Suprapubic skin (tissue), 4 donors: ENCODE measurements at regions not wholly inside any gene's neighbourhood (a gene's known extent, or its start where the extent isn't known, plus 50 kb on each side); places are given as distances from the start of the nearest gene placed in this dataset.

Experiments
- DNase-seq, 2 donors: peaks; one replicate each; pipeline ENCODE4 v3.0.0-alpha.2; 2019; ENCODE audit warnings: low spot score in 2 of 2
- H3K27ac ChIP-seq: fragments of 200-600 bp; sonication (generic); one replicate; pipeline ENCODE4 v1.5.1; 2019
- H3K27me3 ChIP-seq: fragments of 200-600 bp; sonication (generic); one replicate; pipeline ENCODE4 v1.5.1; 2019
- H3K36me3 ChIP-seq: fragments of 200-600 bp; sonication (generic); one replicate; pipeline ENCODE4 v1.5.1; 2019
- H3K4me1 ChIP-seq: fragments of 200-600 bp; sonication (generic); one replicate; pipeline ENCODE4 v1.5.1; 2019
- H3K4me3 ChIP-seq: fragments of 200-600 bp; sonication (generic); one replicate; pipeline ENCODE4 v1.5.1; 2019; ENCODE audit warnings: mild to moderate bottlenecking
- H3K9me3 ChIP-seq: fragments of 200-600 bp; sonication (generic); one replicate; pipeline ENCODE4 v1.5.1; 2019
- CTCF ChIP-seq, 2 donors: fragments of 200-600 bp in 1 of 2; fragments of 450-650 bp in 1 of 2; sonication (generic) in 1 of 2; IDR thresholded peaks; one replicate each; pipeline ENCODE4 v1.5.1; 2016 to 2019; ENCODE audit warnings: antibody characterized with exemption in 2 of 2, mild to moderate bottlenecking in 1 of 2, moderate library complexity in 1 of 2
- EP300 ChIP-seq: sonication (generic); formaldehyde crosslinking; IDR thresholded peaks from one replicate; pipeline ENCODE4 v1.6.1; 2017; ENCODE audit warnings: antibody characterized with exemption
- POLR2A ChIP-seq, 2 donors: fragments of 450-650 bp; IDR thresholded peaks; one replicate each; pipeline ENCODE4 v1.6.1; 2017; ENCODE audit warnings: antibody characterized with exemption in 2 of 2, mild to moderate bottlenecking in 2 of 2, moderate library complexity in 2 of 2
- POLR2AphosphoS5 ChIP-seq, 3 donors: sonication (generic); formaldehyde crosslinking; IDR thresholded peaks; one replicate each; pipeline ENCODE4 v1.6.1; 2017; ENCODE audit warnings: antibody characterized with exemption in 3 of 3
- WGBS: methylation state at CpG from one replicate; pipeline ENCODE4 v1.1.5; 2018; 5-methylcytosine and 5-hydroxymethylcytosine counted together

- H3K4me3 ChIP-seq, result no peak overlapping the region
- 81% methylated on average over 3 of the region's 3 CpGs for whole genome bisulfite sequencing
- no peaks in the 10 kb centered on the region for H3K36me3 ChIP-seq
- H3K4me1 ChIP-seq, result no peaks in the 10 kb centered on the region
- TF ChIP-seq POLR2AphosphoS5 (IDR thresholded peaks at IDR 0.05) (no peak), CTCF (IDR thresholded peaks at IDR 0.05) (no peak), POLR2A (IDR thresholded peaks at IDR 0.05) (no peak), EP300 (no peak)
- DNase-seq, result no peak
- no peaks in the 10 kb centered on the region for H3K9me3 ChIP-seq
- H3K27me3 ChIP-seq, result no peaks in the 10 kb centered on the region
- no peak overlapping the region for H3K27ac ChIP-seq
Measured at GRCh38 chr3:71851878-71852277, 66.9 kb upstream of the PROK2 start.

- Histone ChIP-seq H3K4me3 (no peak overlapping the region), H3K4me1 (no peaks in the 10 kb centered on the region), H3K27ac (no peak overlapping the region), H3K9me3 (no peaks in the 10 kb centered on the region), H3K27me3 (no peaks in the 10 kb centered on the region), H3K36me3 (no peaks in the 10 kb centered on the region)
- WGBS, result 77% methylated on average over 1 of the region's 1 CpG
- TF ChIP-seq EP300 (no peak), POLR2A (IDR thresholded peaks at IDR 0.05) (no peak), POLR2AphosphoS5 (IDR thresholded peaks at IDR 0.05) (no peak), CTCF (IDR thresholded peaks at IDR 0.05) (no peak)
- DNase-seq, result no peak
Measured at GRCh38 chr3:71850654-71851053, 65.7 kb upstream of the PROK2 start.

DNA sequence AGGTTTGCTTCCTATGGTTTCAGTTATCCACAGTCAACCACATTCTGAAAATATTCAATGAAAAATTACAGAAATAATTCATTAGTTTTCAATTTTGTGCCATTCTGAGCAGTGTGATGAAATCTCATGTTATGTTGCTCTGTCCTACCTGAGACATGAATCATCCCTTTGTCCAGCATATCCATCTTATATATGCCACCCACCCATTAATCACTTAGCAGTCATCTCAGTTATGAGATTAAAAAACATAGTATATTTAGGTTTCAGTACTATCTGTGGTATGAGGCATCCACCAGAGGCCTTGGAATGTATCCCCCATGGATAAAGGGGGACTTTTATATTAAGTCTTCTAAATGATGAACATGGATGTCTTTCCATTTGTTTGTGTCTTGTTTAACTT is 64.7 kb upstream of the PROK2 start:
- no peak overlapping the region for H3K4me3 ChIP-seq
- no peak overlapping the region for H3K27ac ChIP-seq
- TF ChIP-seq EP300 (no peak), POLR2AphosphoS5 (IDR thresholded peaks at IDR 0.05) (no peak), POLR2A (IDR thresholded peaks at IDR 0.05) (no peak), CTCF (IDR thresholded peaks at IDR 0.05) (no peak)
- H3K36me3 ChIP-seq, result no peaks in the 10 kb centered on the region
- H3K27me3 ChIP-seq, result no peaks in the 10 kb centered on the region
- no peak for DNase-seq
- H3K9me3 ChIP-seq, result no peaks in the 10 kb centered on the region
- H3K4me1 ChIP-seq, result no peaks in the 10 kb centered on the region

DNA sequence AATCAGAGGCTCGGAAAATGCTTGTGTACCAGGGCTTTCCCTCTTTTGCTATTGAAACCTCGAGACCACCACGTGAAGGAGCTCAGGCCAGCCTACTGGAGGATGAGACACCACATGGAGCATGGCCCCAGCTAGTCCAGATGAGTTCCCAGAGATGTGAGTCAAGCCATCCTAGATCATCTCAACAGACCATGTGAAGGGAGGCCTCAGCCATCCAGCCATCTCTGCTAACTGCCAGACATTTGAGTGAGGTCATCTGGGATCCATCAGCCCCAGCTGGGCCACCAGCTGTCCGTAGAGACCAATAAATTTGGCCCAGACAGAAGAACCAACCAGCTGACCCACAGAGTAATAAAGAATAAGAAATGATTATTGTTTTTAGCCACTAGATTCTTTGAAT is 62.8 kb upstream of the PROK2 start:
- H3K27me3 ChIP-seq, result no peaks in the 10 kb centered on the region
- H3K9me3 ChIP-seq, result no peaks in the 10 kb centered on the region
- no peak overlapping the region for H3K27ac ChIP-seq
- WGBS, result 79% methylated on average over 4 of the region's 4 CpGs
- H3K4me1 ChIP-seq, result no peaks in the 10 kb centered on the region
- no peaks in the 10 kb centered on the region for H3K36me3 ChIP-seq
- TF ChIP-seq CTCF (IDR thresholded peaks at IDR 0.05) (no peak), EP300 (no peak), POLR2AphosphoS5 (IDR thresholded peaks at IDR 0.05) (no peak), POLR2A (IDR thresholded peaks at IDR 0.05) (no peak)
- H3K4me3 ChIP-seq, result no peak overlapping the region
- DNase-seq, result no peak

GRCh38 chr3:71846185-71846584 is 61.2 kb upstream of the PROK2 start:
- no peaks in the 10 kb centered on the region for H3K36me3 ChIP-seq
- 91% methylated on average over 10 of the region's 10 CpGs for WGBS
- no peak for DNase-seq
- H3K27me3 ChIP-seq, result no peaks in the 10 kb centered on the region
- no peaks in the 10 kb centered on the region for H3K4me1 ChIP-seq
- H3K4me3 ChIP-seq, result no peak overlapping the region
- no peaks in the 10 kb centered on the region for H3K9me3 ChIP-seq
- TF ChIP-seq POLR2A (IDR thresholded peaks at IDR 0.05), result no peak
- TF ChIP-seq CTCF (IDR thresholded peaks at IDR 0.05), result no peak
- no peak for TF ChIP-seq EP300
- no peak for TF ChIP-seq POLR2AphosphoS5 (IDR thresholded peaks at IDR 0.05)
- H3K27ac ChIP-seq, result no peak overlapping the region
